ENCODE measurements at regions not wholly inside any gene's neighbourhood (a gene's known extent, or its start where the extent isn't known, plus 50 kb on each side); places are given as distances from the start of the nearest gene placed in this dataset.

DNA sequence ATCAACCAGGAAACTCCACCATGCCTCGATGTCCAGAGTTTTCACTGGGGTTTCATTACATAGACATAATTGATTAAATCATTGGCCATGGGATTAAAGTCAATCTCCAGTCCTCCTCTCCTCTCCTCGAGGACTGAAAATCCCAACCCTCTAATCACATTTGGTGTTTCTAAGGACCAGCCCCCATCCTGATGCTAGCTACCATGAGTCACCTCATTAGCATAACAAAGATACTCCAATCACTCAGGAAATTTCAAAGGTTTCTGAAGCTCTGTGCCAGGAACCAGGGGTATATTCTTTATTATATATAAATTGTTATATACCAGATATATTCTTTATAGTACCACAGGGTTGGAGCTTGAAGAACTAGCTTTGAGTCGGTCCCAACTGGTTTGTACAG lies 177.5 kb upstream of the PRNP start:
- TF ChIP-seq, protein P1, sequence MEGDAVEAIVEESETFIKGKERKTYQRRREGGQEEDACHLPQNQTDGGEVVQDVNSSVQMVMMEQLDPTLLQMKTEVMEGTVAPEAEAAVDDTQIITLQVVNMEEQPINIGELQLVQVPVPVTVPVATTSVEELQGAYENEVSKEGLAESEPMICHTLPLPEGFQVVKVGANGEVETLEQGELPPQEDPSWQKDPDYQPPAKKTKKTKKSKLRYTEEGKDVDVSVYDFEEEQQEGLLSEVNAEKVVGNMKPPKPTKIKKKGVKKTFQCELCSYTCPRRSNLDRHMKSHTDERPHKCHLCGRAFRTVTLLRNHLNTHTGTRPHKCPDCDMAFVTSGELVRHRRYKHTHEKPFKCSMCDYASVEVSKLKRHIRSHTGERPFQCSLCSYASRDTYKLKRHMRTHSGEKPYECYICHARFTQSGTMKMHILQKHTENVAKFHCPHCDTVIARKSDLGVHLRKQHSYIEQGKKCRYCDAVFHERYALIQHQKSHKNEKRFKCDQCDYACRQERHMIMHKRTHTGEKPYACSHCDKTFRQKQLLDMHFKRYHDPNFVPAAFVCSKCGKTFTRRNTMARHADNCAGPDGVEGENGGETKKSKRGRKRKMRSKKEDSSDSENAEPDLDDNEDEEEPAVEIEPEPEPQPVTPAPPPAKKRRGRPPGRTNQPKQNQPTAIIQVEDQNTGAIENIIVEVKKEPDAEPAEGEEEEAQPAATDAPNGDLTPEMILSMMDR (IDR thresholded peaks at IDR 0.05): no peak
- TF ChIP-seq POLR2A (IDR thresholded peaks at IDR 0.05): no peak
